Esophagus mucosa (tissue), 1 donor: ENCODE measurements at regions not wholly inside any gene's neighbourhood (a gene's known extent, or its start where the extent isn't known, plus 50 kb on each side); places are given as distances from the start of the nearest gene placed in this dataset.
"Not testable (repeated sequence)": the region's sequence is repeated elsewhere in the genome, so short reads cannot be mapped to it uniquely, and the experiment has no call there.

Source experiments
- ATAC-seq: fragments of 200-7000 bp; cut with Tn5 transposase; one replicate; pipeline ENCODE4 v1.9.1; 2020
- donor health status: DM: yes; HTN: yes; CAD: no.

- ATAC-seq = peak; percentile 36
Measured at GRCh38 chr5:102666164-102666946, 88.8 kb upstream of the PAM start.

- peak; percentile 81 for ATAC-seq
Measured at GRCh38 chr5:102668220-102668932, 86.7 kb upstream of the PAM start.

- peak; percentile 42 for ATAC-seq
Measured at GRCh38 chr5:102670224-102670836, 84.8 kb upstream of the PAM start.

GRCh38 chr5:102671033-102671734, 83.9 kb upstream of the PAM start:
- ATAC-seq = not testable (repeated sequence)

- ATAC-seq = peak; percentile 57
Measured at GRCh38 chr5:102678267-102679058, 76.6 kb upstream of the PAM start.

DNA sequence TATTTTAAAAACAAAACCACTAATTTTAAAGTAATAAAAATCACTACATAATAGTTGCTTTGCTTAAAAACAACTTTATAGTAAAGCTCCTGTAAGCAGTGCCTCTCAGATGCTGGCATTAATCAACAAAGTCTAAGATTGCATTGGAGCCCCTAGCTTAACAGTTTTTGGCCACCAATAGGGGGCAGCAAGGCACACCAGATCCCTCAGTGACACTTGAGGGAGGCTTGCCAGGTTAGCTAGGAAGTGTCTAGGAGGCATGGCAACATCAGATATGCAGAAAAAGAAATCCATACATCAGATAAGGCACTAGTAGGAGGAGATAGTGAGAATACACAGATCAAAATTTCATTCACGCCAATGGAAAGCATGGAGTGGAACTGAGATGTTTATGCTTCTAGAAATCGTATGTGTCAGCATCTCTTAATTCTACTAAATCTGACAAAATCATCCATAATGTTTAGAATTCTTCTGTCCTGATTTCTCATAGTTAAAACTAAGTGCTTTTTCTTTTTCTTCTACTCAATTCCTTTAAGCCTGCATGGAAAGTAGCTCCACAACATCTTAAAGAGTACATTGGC, 73.6 kb upstream of the PAM start:
- peak; percentile 62 for ATAC-seq

DNA sequence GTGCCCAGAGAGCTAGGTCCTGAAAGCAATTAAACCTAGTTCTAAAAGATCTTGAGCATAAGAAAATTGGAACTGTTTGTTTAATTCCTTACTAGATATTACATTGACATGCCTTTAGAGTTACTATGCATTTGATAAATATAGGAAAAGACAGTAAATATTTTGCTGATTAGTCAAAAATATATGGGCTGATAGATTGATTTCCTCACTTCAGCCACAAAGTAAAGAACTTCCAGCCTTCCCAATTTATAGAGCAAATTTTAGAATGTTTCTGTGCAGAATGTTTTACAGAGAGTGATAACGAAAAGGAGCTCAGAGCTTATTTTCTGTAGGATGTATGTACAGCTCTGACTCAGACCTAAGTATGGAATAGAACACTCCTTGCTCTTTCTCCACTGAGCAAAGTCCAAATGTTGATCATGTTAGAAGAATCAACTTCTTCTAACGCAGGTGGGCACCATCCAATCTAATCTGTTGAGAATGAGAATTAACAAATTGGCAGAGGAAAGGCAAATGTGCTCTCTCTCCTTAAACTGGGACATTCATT, 72.9 kb upstream of the PAM start:
- no peak for ATAC-seq

DNA sequence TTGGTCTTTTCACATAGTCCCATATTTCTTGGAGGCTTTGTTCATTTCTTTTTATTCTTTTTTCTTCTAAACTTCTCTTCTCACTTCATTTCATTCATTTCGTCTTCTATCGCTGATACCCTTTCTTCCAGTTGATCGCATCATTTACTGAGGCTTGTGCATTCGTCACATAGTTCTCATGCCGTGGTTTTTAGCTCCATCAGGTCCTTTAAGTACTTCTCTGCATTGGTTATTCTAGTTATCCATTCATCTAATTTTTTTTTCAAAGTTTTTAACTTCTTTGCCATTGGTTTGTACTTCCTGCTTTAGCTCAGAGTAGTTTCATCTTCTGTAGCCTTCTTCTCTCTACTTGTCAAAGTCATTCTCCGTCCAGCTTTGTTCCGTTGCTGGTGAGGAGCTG, 67.0 kb upstream of the PAM start:
- not testable (repeated sequence) for ATAC-seq

- not testable (repeated sequence) for ATAC-seq
Measured at GRCh38 chr5:102688581-102689342, 66.3 kb upstream of the PAM start.

DNA sequence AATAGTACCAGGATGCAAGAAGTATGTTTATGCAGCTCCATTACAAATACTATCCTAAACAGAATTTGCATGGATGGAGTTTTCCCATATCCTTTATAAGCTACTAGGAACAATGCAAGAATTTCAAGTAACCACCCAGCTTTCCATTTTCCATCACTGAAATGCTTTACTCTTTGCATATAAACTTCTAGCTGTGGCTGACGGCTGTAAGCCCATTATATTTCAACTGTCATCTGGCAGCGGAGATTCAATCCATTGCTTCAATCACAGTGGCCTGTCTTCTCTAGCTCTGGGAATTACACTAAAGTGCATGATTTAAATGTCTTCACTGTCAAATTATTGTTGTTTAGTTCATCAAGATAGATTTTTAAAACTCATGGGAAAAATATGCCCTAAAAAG, 64.2 kb upstream of the PAM start:
- ATAC-seq = no peak

DNA sequence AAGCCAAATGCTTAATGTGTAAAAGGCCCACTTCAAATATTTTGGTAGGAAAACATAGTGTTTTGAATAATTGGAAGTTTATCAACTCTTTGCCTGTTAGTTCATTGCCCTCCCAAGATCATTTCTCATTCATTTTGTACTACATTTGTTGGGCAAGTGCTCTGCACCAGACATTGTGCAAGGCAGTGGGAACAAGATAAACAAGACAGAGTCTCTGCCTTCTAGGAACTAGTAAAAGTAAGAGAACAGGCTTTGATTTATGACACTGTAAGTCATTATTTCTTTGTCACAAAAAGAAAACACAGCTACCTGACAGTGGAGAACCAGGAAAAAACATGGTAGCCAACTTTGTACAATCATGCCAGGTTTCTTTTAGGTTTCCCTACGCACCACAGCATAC, 63.7 kb upstream of the PAM start:
- peak; percentile 59 for ATAC-seq

GRCh38 chr5:102700120-102700831, 54.8 kb upstream of the PAM start:
- no peak for ATAC-seq

DNA sequence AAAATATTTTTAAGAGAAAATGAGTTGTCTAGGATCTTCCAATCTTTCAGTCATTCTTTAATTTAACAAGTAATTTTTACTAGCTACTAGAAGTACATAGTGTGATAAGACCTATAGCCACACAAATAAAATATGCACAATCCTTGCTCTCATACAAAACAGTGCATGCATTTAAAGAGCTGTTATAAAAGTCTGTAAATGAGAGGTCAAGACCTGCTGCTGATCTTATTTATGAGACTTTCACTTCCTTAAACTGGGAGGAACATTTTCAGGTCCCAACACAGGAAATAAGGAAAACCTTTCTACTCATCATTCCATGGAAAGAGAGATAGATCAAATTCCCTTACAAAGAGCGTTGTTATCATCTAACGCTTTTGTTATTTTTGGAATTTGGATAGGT, 54.2 kb upstream of the PAM start:
- ATAC-seq = no peak

DNA sequence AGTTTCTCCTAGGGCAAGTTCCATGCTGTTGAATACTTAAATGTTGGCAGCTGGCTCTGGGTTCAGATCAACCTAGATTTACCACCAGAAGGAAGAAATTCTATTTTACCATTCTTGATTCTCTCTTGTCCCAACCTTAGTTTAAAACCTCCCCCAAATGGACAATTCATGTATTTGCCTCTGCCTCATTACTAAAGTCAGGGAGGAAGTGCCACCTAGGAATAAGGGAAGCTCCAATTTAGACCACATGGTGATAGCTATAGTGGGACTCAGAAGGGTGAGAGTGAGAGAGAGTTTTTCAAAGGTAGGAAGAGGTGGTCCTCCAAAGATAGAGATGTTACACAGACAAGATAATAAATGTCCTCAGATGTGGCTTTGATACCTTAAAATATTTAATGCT, 53.4 kb upstream of the PAM start:
- no peak for ATAC-seq
